ENCODE measurements at regions not wholly inside any gene's neighbourhood (a gene's known extent, or its start where the extent isn't known, plus 50 kb on each side); places are given as distances from the start of the nearest gene placed in this dataset.

- peaks cover 6% of the 10 kb centered on the region for H3K4me1 ChIP-seq
- H3K4me3 ChIP-seq = no peak overlapping the region
- no peaks in the 10 kb centered on the region for H3K9me3 ChIP-seq (replicated peaks)
- intact Hi-C loops (cut with micrococcal nuclease) = no loop called here
- TF ChIP-seq CTCF (IDR thresholded peaks at IDR 0.05; ENCODE audit: borderline replicate concordance) = no peak
- no peak overlapping the region for H3K27ac ChIP-seq (replicated peaks)
- DNase-seq = no peak
- no peaks in the 10 kb centered on the region for H3K36me3 ChIP-seq
- H3K27me3 ChIP-seq (ENCODE audit: low read depth) = peaks cover 55% of the 10 kb centered on the region
Observed at GRCh38 chr2:16520891-16521290, 144.7 kb downstream of the CYRIA start.

GRCh38 chr2:16515696-16516095 is 149.9 kb downstream of the CYRIA start:
- DNase-seq = no peak
- no peaks in the 10 kb centered on the region for H3K36me3 ChIP-seq
- H3K4me3 ChIP-seq = no peak overlapping the region
- H3K27me3 ChIP-seq (ENCODE audit: low read depth) = peaks cover 85% of the 10 kb centered on the region
- no peak for TF ChIP-seq CTCF (IDR thresholded peaks at IDR 0.05; ENCODE audit: borderline replicate concordance)
- H3K4me1 ChIP-seq = no peaks in the 10 kb centered on the region
- intact Hi-C loops (cut with micrococcal nuclease) = no loop called here
- H3K9me3 ChIP-seq (replicated peaks) = no peaks in the 10 kb centered on the region
- no peak overlapping the region for H3K27ac ChIP-seq (replicated peaks)

- Histone ChIP-seq H3K27ac (replicated peaks) (no peak overlapping the region), H3K4me3 (no peak overlapping the region), H3K36me3 (no peaks in the 10 kb centered on the region), H3K9me3 (replicated peaks) (no peaks in the 10 kb centered on the region), H3K4me1 (no peaks in the 10 kb centered on the region), H3K27me3 (ENCODE audit: low read depth) (peaks cover 98% of the 10 kb centered on the region)
- intact Hi-C loops (cut with micrococcal nuclease) = no loop called here
- TF ChIP-seq CTCF (IDR thresholded peaks at IDR 0.05; ENCODE audit: borderline replicate concordance) = no peak
- no peak for DNase-seq
Observed at GRCh38 chr2:16513626-16514025, 152.0 kb downstream of the CYRIA start.

- Histone ChIP-seq H3K36me3 (no peaks in the 10 kb centered on the region), H3K27me3 (ENCODE audit: low read depth) (peaks cover 96% of the 10 kb centered on the region), H3K4me3 (no peak overlapping the region), H3K27ac (replicated peaks) (no peak overlapping the region), H3K4me1 (peaks cover 14% of the 10 kb centered on the region), H3K9me3 (replicated peaks) (no peaks in the 10 kb centered on the region)
- intact Hi-C loops (cut with micrococcal nuclease) = no loop called here
- TF ChIP-seq CTCF (IDR thresholded peaks at IDR 0.05; ENCODE audit: borderline replicate concordance) = no peak
- no peak for DNase-seq
Observed at GRCh38 chr2:16511041-16511440, 154.6 kb downstream of the CYRIA start.

- Histone ChIP-seq H3K4me1 (peaks cover 14% of the 10 kb centered on the region), H3K27ac (replicated peaks) (no peak overlapping the region), H3K27me3 (ENCODE audit: low read depth) (peaks cover 76% of the 10 kb centered on the region), H3K4me3 (no peak overlapping the region), H3K9me3 (replicated peaks) (no peaks in the 10 kb centered on the region), H3K36me3 (no peaks in the 10 kb centered on the region)
- no peak for DNase-seq
- TF ChIP-seq CTCF (IDR thresholded peaks at IDR 0.05; ENCODE audit: borderline replicate concordance) = no peak
- intact Hi-C loops (cut with micrococcal nuclease) = no loop called here
Observed at GRCh38 chr2:16509042-16509441, 156.6 kb downstream of the CYRIA start.

GRCh38 chr2:16508490-16508851 is 157.2 kb downstream of the CYRIA start:
- Histone ChIP-seq H3K4me3 (peak overlapping the region; percentile 65), H3K4me1 (peaks cover 14% of the 10 kb centered on the region), H3K27me3 (ENCODE audit: low read depth) (peaks cover 72% of the 10 kb centered on the region), H3K27ac (replicated peaks) (no peak overlapping the region), H3K36me3 (no peaks in the 10 kb centered on the region), H3K9me3 (replicated peaks) (no peaks in the 10 kb centered on the region)
- no peak for DNase-seq
- peak; percentile 4 for TF ChIP-seq CTCF (IDR thresholded peaks at IDR 0.05; ENCODE audit: borderline replicate concordance)
- intact Hi-C loops (cut with micrococcal nuclease) = no loop called here

Measured in left ventricle myocardium inferior (tissue), 1 donor.